ENCODE measurements at regions not wholly inside any gene's neighbourhood (a gene's known extent, or its start where the extent isn't known, plus 50 kb on each side); places are given as distances from the start of the nearest gene placed in this dataset.
"Not testable (repeated sequence)": the region's sequence is repeated elsewhere in the genome, so short reads cannot be mapped to it uniquely, and the experiment has no call there.

DNA sequence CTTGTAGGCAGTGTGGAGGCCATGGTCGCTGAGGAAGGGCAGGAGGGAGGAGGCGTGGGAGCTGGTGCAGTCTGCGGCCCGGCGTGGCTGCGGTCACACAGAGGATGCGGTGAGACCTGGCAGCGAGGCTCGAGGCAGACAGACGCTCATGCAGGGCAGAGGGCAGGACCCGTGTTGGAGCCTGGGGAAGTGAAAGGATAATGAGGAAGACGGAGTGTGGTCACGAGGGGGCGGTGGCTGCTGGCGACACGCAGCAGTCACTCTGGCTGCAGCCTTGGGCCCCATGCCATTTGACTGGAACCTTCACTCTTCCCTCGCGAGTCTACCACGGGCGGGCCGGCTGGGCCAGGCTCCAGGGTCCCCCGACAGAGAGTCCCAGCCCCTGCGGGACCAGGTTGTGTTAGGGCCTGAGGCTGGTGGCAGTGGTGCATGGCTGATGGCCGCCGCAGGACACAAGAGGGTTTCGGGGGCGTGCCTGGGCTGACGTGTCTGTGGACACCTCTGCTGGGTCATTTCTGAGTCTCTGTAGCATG is 68.8 kb upstream of the HGFAC start:
- TF ChIP-seq CTCF (IDR thresholded peaks at IDR 0.05; ENCODE audit: low read depth, low read length, missing control alignments) = no peak
- no peak for DNase-seq (ENCODE audit: low read depth)
- no peak overlapping the region for H3K4me3 ChIP-seq (ENCODE audit: low read depth, low read length)

DNA sequence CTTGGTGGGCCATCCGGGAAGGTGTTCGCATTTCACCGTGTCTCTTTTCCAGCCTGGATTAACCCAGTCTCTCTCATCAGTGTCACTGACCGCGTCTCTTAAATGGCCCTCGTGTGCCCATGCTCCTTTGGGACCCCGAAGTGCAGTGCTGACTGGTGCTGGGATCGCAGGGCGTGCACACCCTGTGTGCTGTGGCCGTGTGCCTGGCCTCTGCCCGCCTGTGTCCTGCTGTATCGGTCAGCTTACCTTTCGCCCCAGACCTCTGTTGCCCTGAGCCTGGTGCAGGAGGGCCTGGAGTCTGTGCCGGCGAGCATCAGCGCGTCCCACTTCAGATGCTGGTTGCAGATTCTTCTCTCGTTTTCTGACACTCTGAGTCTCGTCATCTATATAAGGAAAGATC is 68.3 kb upstream of the HGFAC start:
- DNase-seq (ENCODE audit: low read depth) = no peak
- no peak for TF ChIP-seq CTCF (IDR thresholded peaks at IDR 0.05; ENCODE audit: low read depth, low read length, missing control alignments)
- H3K4me3 ChIP-seq (ENCODE audit: low read depth, low read length) = no peak overlapping the region

GRCh38 chr4:3374011-3374645 is 67.6 kb upstream of the HGFAC start:
- no peak for DNase-seq (ENCODE audit: low read depth)
- H3K4me3 ChIP-seq (ENCODE audit: low read depth, low read length) = no peak overlapping the region
- no peak for TF ChIP-seq CTCF (IDR thresholded peaks at IDR 0.05; ENCODE audit: low read depth, low read length, missing control alignments)

GRCh38 chr4:3374667-3375066 is 67.1 kb upstream of the HGFAC start:
- no peak for DNase-seq (ENCODE audit: low read depth)
- TF ChIP-seq CTCF (IDR thresholded peaks at IDR 0.05; ENCODE audit: low read depth, low read length, missing control alignments) = no peak
- no peak overlapping the region for H3K4me3 ChIP-seq (ENCODE audit: low read depth, low read length)

DNA sequence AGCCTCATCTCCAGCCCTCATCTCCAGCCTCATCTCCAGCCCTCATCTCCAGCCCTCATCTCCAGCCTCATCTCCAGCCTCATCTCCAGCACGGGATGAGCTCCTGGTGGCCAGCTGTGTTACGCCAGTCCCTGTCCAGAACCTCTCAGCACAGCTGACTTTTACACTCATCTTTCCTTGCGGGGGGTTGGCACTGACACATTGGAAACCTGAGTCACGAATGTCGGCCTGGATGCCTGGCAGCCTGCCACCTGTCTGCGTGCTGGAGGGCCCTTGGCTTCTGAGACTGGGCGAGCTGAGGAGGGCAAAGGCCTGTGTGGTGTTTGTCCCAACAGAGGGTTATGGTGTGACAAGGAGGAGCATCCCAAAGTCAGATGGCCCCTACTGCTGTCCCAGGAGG is 66.1 kb upstream of the HGFAC start:
- TF ChIP-seq CTCF (IDR thresholded peaks at IDR 0.05; ENCODE audit: low read depth, low read length, missing control alignments) = no peak
- DNase-seq (ENCODE audit: low read depth) = no peak
- no peak overlapping the region for H3K4me3 ChIP-seq (ENCODE audit: low read depth, low read length)

DNA sequence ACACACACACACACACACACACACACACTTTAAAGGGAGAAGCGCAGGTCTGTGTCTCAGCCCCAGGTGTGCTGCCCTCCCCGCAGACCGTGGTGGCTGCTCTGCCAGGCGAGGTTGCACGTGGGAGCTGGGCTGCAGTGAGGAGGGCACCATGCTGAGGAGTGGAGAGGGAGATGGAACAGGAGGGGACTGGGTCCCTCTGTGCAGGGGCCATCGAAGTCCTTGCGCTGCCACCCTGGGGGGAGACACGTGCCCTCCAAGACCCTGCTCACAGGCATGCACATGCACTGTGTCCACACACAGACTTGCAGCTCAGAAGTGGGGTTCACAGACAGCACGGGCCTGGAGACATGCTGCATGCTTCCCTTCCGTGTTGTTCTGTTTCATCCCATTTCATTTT is 65.5 kb upstream of the HGFAC start:
- H3K4me3 ChIP-seq (ENCODE audit: low read depth, low read length) = no peak overlapping the region
- no peak for TF ChIP-seq CTCF (IDR thresholded peaks at IDR 0.05; ENCODE audit: low read depth, low read length, missing control alignments)
- DNase-seq (ENCODE audit: low read depth) = no peak

- no peak overlapping the region for H3K4me3 ChIP-seq (ENCODE audit: low read depth, low read length)
- no peak for DNase-seq (ENCODE audit: low read depth)
- no peak for TF ChIP-seq CTCF (IDR thresholded peaks at IDR 0.05; ENCODE audit: low read depth, low read length, missing control alignments)
Measured at GRCh38 chr4:3377557-3377956, 64.2 kb upstream of the HGFAC start.

- not testable (repeated sequence) for DNase-seq (ENCODE audit: low read depth); H3K4me3 ChIP-seq (ENCODE audit: low read depth, low read length)
Measured at GRCh38 chr4:3380336-3380735, 61.4 kb upstream of the HGFAC start.

GRCh38 chr4:3381208-3381607 is 60.6 kb upstream of the HGFAC start:
- H3K4me3 ChIP-seq (ENCODE audit: low read depth, low read length); DNase-seq (ENCODE audit: low read depth): not testable (repeated sequence)
